ENCODE measurements at regions not wholly inside any gene's neighbourhood (a gene's known extent, or its start where the extent isn't known, plus 50 kb on each side); places are given as distances from the start of the nearest gene placed in this dataset.

- TF ChIP-seq CTCF (conservative IDR thresholded peaks at IDR 0.05) = peak; percentile 99
- Histone ChIP-seq H3K4me2 (ENCODE audit: insufficient read depth, insufficient read length, low read length) (no peak overlapping the region), H3K4ac (ENCODE audit: low read depth, low read length) (no peak overlapping the region)
Measured at GRCh38 chr6:164927288-164928056, 381.9 kb downstream of the C6orf118 start.

More at GRCh38 chr6:164927288-164928056, 381.9 kb downstream of the C6orf118 start:
- no peak overlapping the region for H3K27ac ChIP-seq (ENCODE audit: insufficient read length, low read depth, low read length)
- H3K18ac ChIP-seq (ENCODE audit: insufficient read length, low read depth, low read length) = no peak overlapping the region
- no peaks in the 10 kb centered on the region for H3K27me3 ChIP-seq (ENCODE audit: insufficient read depth, low read length)
- no peaks in the 10 kb centered on the region for H3K9me3 ChIP-seq (ENCODE audit: control insufficient read depth, low read depth, low read length)
- no peak overlapping the region for H4K91ac ChIP-seq (ENCODE audit: insufficient read length, low read depth, low read length)
- peaks cover 0 to 2% (median 2%) of the 10 kb centered on the region in 3 experiments; a peak in 4 of 7 replicates for H3K36me3 Mint-ChIP-seq (ENCODE audit: insufficient read depth in 1 of 3, low read depth in 3 of 3)
- H2AFZ ChIP-seq (ENCODE audit: low read length) = no peak overlapping the region
- H3K4me1 ChIP-seq (ENCODE audit: insufficient read depth, low read length) = no peaks in the 10 kb centered on the region
- no peak overlapping the region for H3K4me3 Mint-ChIP-seq
- no peak overlapping the region for H2AK5ac ChIP-seq (ENCODE audit: insufficient read length, low read length)
- peaks cover 0 to 2% of the 10 kb centered on the region in 2 experiments; a peak in 1 of 4 replicates for H3K4me1 Mint-ChIP-seq
- H3K27ac Mint-ChIP-seq = no peak overlapping the region
- H3T11ph ChIP-seq (ENCODE audit: low read length) = no peak overlapping the region
- H2BK12ac ChIP-seq (ENCODE audit: insufficient read length, low read depth, low read length) = no peak overlapping the region
- H4K20me1 ChIP-seq (ENCODE audit: control insufficient read depth, insufficient read depth, insufficient read length) = no peaks in the 10 kb centered on the region
- no peaks in the 10 kb centered on the region for H3K79me2 ChIP-seq (ENCODE audit: insufficient read depth, low read length)
- no peak overlapping the region for H3K23ac ChIP-seq (ENCODE audit: insufficient read length, low read depth, low read length)
- DNase-seq = peak; percentile 75
- no peak overlapping the region for H2BK5ac ChIP-seq (ENCODE audit: insufficient read length, low read length)
- no peak overlapping the region for H3K9ac ChIP-seq (ENCODE audit: extremely low read depth, insufficient read length, low read length)
- no peaks in the 10 kb centered on the region for H3K79me1 ChIP-seq (ENCODE audit: insufficient read depth, low read depth, low read length, poor library complexity, severe bottlenecking)
- H3K9me3 Mint-ChIP-seq = peaks cover 2 to 6% of the 10 kb centered on the region in 2 experiments; a peak in 4 of 5 replicates
- no peak overlapping the region for H3K14ac ChIP-seq (ENCODE audit: insufficient read depth, low read length)
- whole genome bisulfite sequencing (ENCODE audit: extremely low coverage, insufficient read length, low lambda C conversion rate) = no CpG with 5 or more reads among the region's 17 CpGs
- H3K56ac ChIP-seq (ENCODE audit: insufficient read length, low read depth, low read length) = no peak overlapping the region
- no peak overlapping the region for H2BK120ac ChIP-seq (ENCODE audit: low read depth, low read length, poor library complexity, severe bottlenecking)
- H3K23me2 ChIP-seq (ENCODE audit: insufficient read length, low read depth, low read length, poor library complexity, severe bottlenecking) = no peaks in the 10 kb centered on the region
- H2BK15ac ChIP-seq (ENCODE audit: low read depth, low read length) = no peak overlapping the region
- no peak overlapping the region for H2BK20ac ChIP-seq (ENCODE audit: low read depth, low read length, poor library complexity, severe bottlenecking)
- no peak overlapping the region for H4K8ac ChIP-seq (replicated peaks; ENCODE audit: insufficient read length, low read depth, low read length)
- H3K27me3 Mint-ChIP-seq (ENCODE audit: low read depth) = no peaks in the 10 kb centered on the region
- no peak overlapping the region for H4K5ac ChIP-seq (ENCODE audit: insufficient read length, low read depth, low read length)

All from H9 (cell line).